Glomerular visceral epithelial cell (primary cell): ENCODE measurements at regions not wholly inside any gene's neighbourhood (a gene's known extent, or its start where the extent isn't known, plus 50 kb on each side); places are given as distances from the start of the nearest gene placed in this dataset.
"Not testable (repeated sequence)": the region's sequence is repeated elsewhere in the genome, so short reads cannot be mapped to it uniquely, and the experiment has no call there.

Experiments
- DNase-seq: peaks from one replicate; pipeline ENCODE4 v3.0.0-alpha.2; 2016; ENCODE audit errors: extremely low spot score

- no peak for DNase-seq
These were observed 382.2 kb upstream of the KLF6 start for GRCh38 chr10:4167216-4167615.

- DNase-seq = no peak
These were observed 377.7 kb upstream of the KLF6 start for GRCh38 chr10:4162571-4163286.

- DNase-seq = no peak
These were observed 374.2 kb upstream of the KLF6 start for GRCh38 chr10:4159173-4159572.

- no peak for DNase-seq
These were observed 369.2 kb upstream of the KLF6 start for GRCh38 chr10:4154191-4154715.

- no peak for DNase-seq
These were observed 366.5 kb upstream of the KLF6 start for GRCh38 chr10:4151466-4151865.

- DNase-seq = no peak
These were observed 365.7 kb upstream of the KLF6 start for GRCh38 chr10:4150676-4151075.

- DNase-seq = not testable (repeated sequence)
These were observed 364.5 kb upstream of the KLF6 start for GRCh38 chr10:4149460-4149859.

GRCh38 chr10:4147245-4147644 is 362.2 kb upstream of the KLF6 start:
- no peak for DNase-seq

GRCh38 chr10:4144817-4145216 is 359.8 kb upstream of the KLF6 start:
- no peak for DNase-seq

- DNase-seq = no peak
These were observed 356.5 kb upstream of the KLF6 start for GRCh38 chr10:4141471-4141870.

- DNase-seq = no peak
These were observed 353.2 kb upstream of the KLF6 start for GRCh38 chr10:4138146-4138721.

GRCh38 chr10:4137299-4137698 is 352.3 kb upstream of the KLF6 start:
- DNase-seq = no peak

- DNase-seq = no peak
These were observed 351.1 kb upstream of the KLF6 start for GRCh38 chr10:4136121-4136520.

GRCh38 chr10:4132216-4132556 is 347.2 kb upstream of the KLF6 start:
- no peak for DNase-seq

- peak; percentile 44 for DNase-seq
These were observed 346.6 kb upstream of the KLF6 start for GRCh38 chr10:4131407-4132215.

- no peak for DNase-seq
These were observed 345.7 kb upstream of the KLF6 start for GRCh38 chr10:4130685-4131084.

- no peak for DNase-seq
These were observed 345.0 kb upstream of the KLF6 start for GRCh38 chr10:4129866-4130477.

- no peak for DNase-seq
These were observed 342.7 kb upstream of the KLF6 start for GRCh38 chr10:4127518-4128315.

GRCh38 chr10:4125776-4126175 is 340.8 kb upstream of the KLF6 start:
- DNase-seq = no peak

GRCh38 chr10:4121502-4122380 is 336.7 kb upstream of the KLF6 start:
- DNase-seq = no peak
